ENCODE measurements at regions not wholly inside any gene's neighbourhood (a gene's known extent, or its start where the extent isn't known, plus 50 kb on each side); places are given as distances from the start of the nearest gene placed in this dataset.
A peak's percentile ranks its signal among the peaks of the same experiment; 100 is the strongest.

- ChIA-PET CTCF (ENCODE audit: partially characterized antibody) (no interaction called here), POLR2A (ENCODE audit: partially characterized antibody) (no interaction called here)
- Histone ChIP-seq H3K79me1 (ENCODE audit: low read depth, low read length) (no peaks in the 10 kb centered on the region), H4K8ac (ENCODE audit: extremely low read depth, insufficient read depth, low read length) (no peak overlapping the region), H4K5ac (ENCODE audit: insufficient read length, low read depth, low read length) (no peak overlapping the region), H2BK120ac (replicated peaks; ENCODE audit: low read depth, low read length) (no peak overlapping the region), H2BK5ac (ENCODE audit: low read depth, low read length) (no peak overlapping the region), H3K9me3 (ENCODE audit: insufficient read depth in 2 of 2, low read depth in 1 of 2, low read length in 1 of 2) (no peaks in the 10 kb centered on the region), H3K4me1 (replicated peaks in 1 of 4; ENCODE audit: control insufficient read depth in 3 of 4, insufficient read depth in 4 of 4, low read length in 3 of 4) (peaks cover 0 to 4% (median 0%) of the 10 kb centered on the region in 4 experiments; a peak in 1 of 7 replicates), H3K4me2 (ENCODE audit: insufficient read depth in 1 of 2, low read depth in 2 of 2, low read length in 2 of 2) (no peak overlapping the region), H3K18ac (ENCODE audit: extremely low read depth, low read length) (no peak overlapping the region), H3K79me2 (ENCODE audit: control insufficient read depth in 1 of 2, insufficient read depth in 2 of 2, low read length in 2 of 2) (no peaks in the 10 kb centered on the region), H2AK5ac (ENCODE audit: low read depth, low read length) (no peak overlapping the region), H3K27ac (ENCODE audit: low read depth, low read length) (no peak overlapping the region), H3K14ac (ENCODE audit: insufficient read length) (no peak overlapping the region), H3K23me2 (ENCODE audit: low read depth, low read length) (no peaks in the 10 kb centered on the region), H4K20me1 (replicated peaks in 1 of 2; ENCODE audit: control insufficient read depth in 1 of 2, insufficient read depth in 2 of 2, low read length in 2 of 2) (peaks cover 0 to 4% of the 10 kb centered on the region in 2 experiments), H3K56ac (replicated peaks; ENCODE audit: insufficient read length, low read depth, low read length) (no peak overlapping the region), H2BK20ac (ENCODE audit: low read length) (0 out of 2 replicates have a peak overlapping the region, but pooled peaks have one; percentile 5), H2AFZ (ENCODE audit: low read length) (no peak overlapping the region), H3K4me3 (ENCODE audit: extremely low read depth in 1 of 4, insufficient read depth in 2 of 4, low read depth in 3 of 4, low read length in 4 of 4) (no peak overlapping the region), H3K36me3 (ENCODE audit: control insufficient read depth in 2 of 4, insufficient read depth in 4 of 4, low read length in 3 of 4) (no peaks in the 10 kb centered on the region), H4K91ac (replicated peaks; ENCODE audit: insufficient read length, low read length) (no peak overlapping the region), H2BK12ac (ENCODE audit: low read depth, low read length) (no peak overlapping the region), H3K27me3 (replicated peaks in 1 of 4; ENCODE audit: control insufficient read depth in 3 of 4, extremely low read depth in 1 of 4, insufficient read depth in 3 of 4, low read length in 3 of 4) (peaks cover 0 to 4% (median 2%) of the 10 kb centered on the region in 4 experiments; a peak in 4 of 7 replicates), H3K4ac (replicated peaks; ENCODE audit: insufficient read length, low read depth, low read length) (no peak overlapping the region), H2BK15ac (ENCODE audit: low read length) (no peak overlapping the region), H3K23ac (ENCODE audit: insufficient read length) (no peak overlapping the region), H3K9ac (replicated peaks in 1 of 4; ENCODE audit: extremely low read depth in 1 of 4, low read depth in 3 of 4, low read length in 3 of 4) (no peak overlapping the region)
- 86% methylated on average over 15 of the region's 15 CpGs; no CpG with 5 or more reads in 1 of the 2 experiments for WGBS, 2 experiments (ENCODE audit: extremely low coverage in 1 of 2, insufficient coverage in 1 of 2, insufficient read length in 1 of 2, insufficient replicate concordance in 2 of 2, low coverage in 1 of 2, low lambda C conversion rate in 2 of 2, missing lambda C conversion rate in 1 of 2)
- peak in 1 of 2 experiments; percentile 28 for DNase-seq (ENCODE audit: low read depth in 1 of 2, low spot score in 2 of 2)
- no peak for FAIRE-seq
- TF ChIP-seq HDAC6 (IDR thresholded peaks at IDR 0.05; ENCODE audit: low read depth, low read length) (no peak), RAD21 (IDR thresholded peaks at IDR 0.05 in 1 of 2, conservative IDR thresholded peaks at IDR 0.05 in 1 of 2; ENCODE audit: low read depth in 2 of 2, low read length in 2 of 2) (no peak), RXRA (IDR thresholded peaks at IDR 0.05; ENCODE audit: insufficient read depth, low read depth, low read length) (no peak), NANOG (IDR thresholded peaks at IDR 0.05; ENCODE audit: insufficient read depth, low read depth, low read length, poor library complexity, severe bottlenecking) (no peak), NRF1 (IDR thresholded peaks at IDR 0.05; ENCODE audit: low read depth, low read length) (no peak), RBBP5 (IDR thresholded peaks at IDR 0.05; ENCODE audit: borderline replicate concordance, low read depth, low read length) (no peak), TAF7 (optimal IDR thresholded peaks at IDR 0.05; ENCODE audit: borderline replicate concordance, low read depth, low read length) (no peak), TAF1 (IDR thresholded peaks at IDR 0.05; ENCODE audit: low read depth, low read length) (no peak)
Measured at GRCh38 chr13:111899714-111900389, 167.1 kb upstream of the SOX1 start.
